ENCODE measurements at regions not wholly inside any gene's neighbourhood (a gene's known extent, or its start where the extent isn't known, plus 50 kb on each side); places are given as distances from the start of the nearest gene placed in this dataset.
"Not testable (repeated sequence)": the region's sequence is repeated elsewhere in the genome, so short reads cannot be mapped to it uniquely, and the experiment has no call there.

- TF ChIP-seq CTCF (IDR thresholded peaks at IDR 0.05) (no peak), ZBTB21 (CRISPR knock-in tag; IDR thresholded peaks at IDR 0.05; ENCODE audit: borderline replicate concordance) (no peak), PRRX2 (CRISPR knock-in tag; IDR thresholded peaks at IDR 0.05) (no peak), USF1 (CRISPR knock-in tag; IDR thresholded peaks at IDR 0.05) (no peak), RELA (CRISPR knock-in tag; IDR thresholded peaks at IDR 0.05; ENCODE audit: borderline replicate concordance) (no peak), FOXJ3 (CRISPR knock-in tag; IDR thresholded peaks at IDR 0.05; ENCODE audit: borderline replicate concordance) (no peak)
Observed at GRCh38 chr5:36423578-36424307, 122.0 kb upstream of the RANBP3L start (continued).

- DNase-seq (ENCODE audit: low spot score); H3K27ac Mint-ChIP-seq; H3K4me3 Mint-ChIP-seq; ATAC-seq; POLR2A ChIA-PET; H3K36me3 Mint-ChIP-seq; H3K4me1 Mint-ChIP-seq; CTCF ChIA-PET: not testable (repeated sequence)
- H3K9me3 Mint-ChIP-seq: peaks cover 11% of the 10 kb centered on the region
- peaks cover 44% of the 10 kb centered on the region for H3K27me3 Mint-ChIP-seq (ENCODE audit: low read depth)
Observed at GRCh38 chr5:36426070-36426469, 124.4 kb upstream of the RANBP3L start.

- ChIA-PET POLR2A (no interaction called here), CTCF (no interaction called here)
- H3K4me3 Mint-ChIP-seq: no peak overlapping the region
- ATAC-seq: no peak
- H3K9me3 Mint-ChIP-seq: no peaks in the 10 kb centered on the region
- peaks cover 11% of the 10 kb centered on the region for H3K27me3 Mint-ChIP-seq (ENCODE audit: low read depth)
- no peak for TF ChIP-seq ZBTB21 (CRISPR knock-in tag; IDR thresholded peaks at IDR 0.05; ENCODE audit: borderline replicate concordance)
- TF ChIP-seq IRF2 (CRISPR knock-in tag; IDR thresholded peaks at IDR 0.05; ENCODE audit: borderline replicate concordance, low read depth): no peak
- TF ChIP-seq E2F1 (CRISPR knock-in tag; IDR thresholded peaks at IDR 0.05): no peak
- no peak for TF ChIP-seq MAX (CRISPR knock-in tag; IDR thresholded peaks at IDR 0.05)
- TF ChIP-seq OVOL2 (CRISPR knock-in tag; IDR thresholded peaks at IDR 0.05; ENCODE audit: borderline replicate concordance): no peak
- no peak for TF ChIP-seq SMAD3 (CRISPR knock-in tag; IDR thresholded peaks at IDR 0.05; ENCODE audit: borderline replicate concordance)
- TF ChIP-seq E2F5 (CRISPR knock-in tag; IDR thresholded peaks at IDR 0.05): no peak
- H3K4me1 Mint-ChIP-seq: peaks cover 18% of the 10 kb centered on the region
- DNase-seq (ENCODE audit: low spot score): no peak
- H3K27ac Mint-ChIP-seq: no peak overlapping the region
- H3K36me3 Mint-ChIP-seq: no peaks in the 10 kb centered on the region
Observed at GRCh38 chr5:36435516-36435915, 133.8 kb upstream of the RANBP3L start.

- Mint-ChIP-seq H3K27ac (no peak overlapping the region), H3K4me3 (no peak overlapping the region), H3K36me3 (no peaks in the 10 kb centered on the region), H3K9me3 (no peaks in the 10 kb centered on the region), H3K4me1 (peaks cover 24% of the 10 kb centered on the region), H3K27me3 (ENCODE audit: low read depth) (peaks cover 6% of the 10 kb centered on the region)
- TF ChIP-seq FOXP1 (CRISPR knock-in tag; IDR thresholded peaks at IDR 0.05; ENCODE audit: borderline replicate concordance): no peak
- no peak for TF ChIP-seq FOXP4 (CRISPR knock-in tag; IDR thresholded peaks at IDR 0.05)
- no peak for TF ChIP-seq CBFB (CRISPR knock-in tag; IDR thresholded peaks at IDR 0.05; ENCODE audit: low read depth)
- TF ChIP-seq TCF7 (CRISPR knock-in tag; IDR thresholded peaks at IDR 0.05; ENCODE audit: low read depth): no peak
- no peak; the same call in 1 of the 2 replicates for ATAC-seq
- POLR2A ChIA-PET: no interaction called here
- DNase-seq (ENCODE audit: low spot score): no peak
- CTCF ChIA-PET: interaction anchor here (0.7 kb wide), 1 partner anchor 254 kb away, joined by 3 read pairs; no protein-coding TSS in a partner anchor
Observed at GRCh38 chr5:36436306-36436705, 134.6 kb upstream of the RANBP3L start.
